BJ (cell line): ENCODE measurements at regions not wholly inside any gene's neighbourhood (a gene's known extent, or its start where the extent isn't known, plus 50 kb on each side); places are given as distances from the start of the nearest gene placed in this dataset.
"Not testable (repeated sequence)": the region's sequence is repeated elsewhere in the genome, so short reads cannot be mapped to it uniquely, and the experiment has no call there.

Source experiments
- CTCF ChIA-PET: fragments of 350-600 bp; formaldehyde crosslinking; extraction: SDS; loops from one replicate; lab custom pipeline; 2021; ENCODE audit warnings: antibody characterized with exemption, inconsistent platforms; lab: Yijun Ruan, JAX
- POLR2A ChIA-PET: fragments of 300-600 bp; sonication (Branson Sonifier 250); formaldehyde crosslinking; extraction: SDS; loops from one replicate; lab custom pipeline; 2021; ENCODE audit warnings: antibody characterized with exemption; lab: Charles Lee
- DNase-seq: peaks from one replicate; pipeline ENCODE4 v3.0.0-alpha.2; 2011; ENCODE audit warnings: low read depth
- H3K27me3 ChIP-seq: 2 replicates; pipeline ENCODE4 v1.6.0; 2011; ENCODE audit warnings: low read length; ENCODE audit not compliant: control insufficient read depth, insufficient read depth
- H3K36me3 ChIP-seq: 2 replicates; pipeline ENCODE4 v1.5.1; 2011; ENCODE audit warnings: low read length; ENCODE audit not compliant: control insufficient read depth, insufficient read depth
- H3K4me3 ChIP-seq: 2 replicates; pipeline ENCODE4 v1.5.1; 2011; ENCODE audit warnings: low read depth, mild to moderate bottlenecking, control low read depth, low read length
- TF ChIP-seq, protein P1 (sequence below): IDR thresholded peaks from 2 replicates; pipeline ENCODE4 v1.5.1; 2011; ENCODE audit warnings: low read depth, mild to moderate bottlenecking, control low read depth, inconsistent platforms, low read length, moderate library complexity; ENCODE audit not compliant: insufficient read depth

DNA sequence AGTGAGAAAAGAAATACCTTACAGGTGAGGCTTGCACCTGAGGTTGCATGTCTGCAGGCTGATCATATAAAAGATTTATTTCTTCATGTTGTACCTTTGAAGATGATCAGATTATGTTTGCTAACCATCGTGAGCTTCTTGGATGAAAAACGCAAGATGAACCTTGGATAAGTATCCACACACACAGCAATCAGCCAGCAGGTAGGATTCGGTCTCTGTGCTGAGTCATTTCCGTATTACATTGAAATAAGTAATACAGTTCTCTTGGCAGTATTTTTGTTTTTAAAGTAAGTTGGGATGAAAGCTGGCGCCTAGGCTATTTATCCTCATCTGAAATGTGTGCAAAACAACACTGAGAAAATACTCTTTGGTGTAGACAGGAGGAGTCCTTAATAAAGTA, 109.0 kb upstream of the PRKCQ start:
- Histone ChIP-seq H3K36me3 (no peaks in the 10 kb centered on the region), H3K27me3 (peaks cover 2% of the 10 kb centered on the region; the same call in 1 of the 2 replicates), H3K4me3 (no peak overlapping the region)
- ChIA-PET CTCF (interaction anchor here (1.3 kb wide), 1 partner anchor 11 kb away, joined by 5 read pairs; no protein-coding TSS in a partner anchor), POLR2A (no interaction called here)
- no peak for DNase-seq
- TF ChIP-seq, protein P1, sequence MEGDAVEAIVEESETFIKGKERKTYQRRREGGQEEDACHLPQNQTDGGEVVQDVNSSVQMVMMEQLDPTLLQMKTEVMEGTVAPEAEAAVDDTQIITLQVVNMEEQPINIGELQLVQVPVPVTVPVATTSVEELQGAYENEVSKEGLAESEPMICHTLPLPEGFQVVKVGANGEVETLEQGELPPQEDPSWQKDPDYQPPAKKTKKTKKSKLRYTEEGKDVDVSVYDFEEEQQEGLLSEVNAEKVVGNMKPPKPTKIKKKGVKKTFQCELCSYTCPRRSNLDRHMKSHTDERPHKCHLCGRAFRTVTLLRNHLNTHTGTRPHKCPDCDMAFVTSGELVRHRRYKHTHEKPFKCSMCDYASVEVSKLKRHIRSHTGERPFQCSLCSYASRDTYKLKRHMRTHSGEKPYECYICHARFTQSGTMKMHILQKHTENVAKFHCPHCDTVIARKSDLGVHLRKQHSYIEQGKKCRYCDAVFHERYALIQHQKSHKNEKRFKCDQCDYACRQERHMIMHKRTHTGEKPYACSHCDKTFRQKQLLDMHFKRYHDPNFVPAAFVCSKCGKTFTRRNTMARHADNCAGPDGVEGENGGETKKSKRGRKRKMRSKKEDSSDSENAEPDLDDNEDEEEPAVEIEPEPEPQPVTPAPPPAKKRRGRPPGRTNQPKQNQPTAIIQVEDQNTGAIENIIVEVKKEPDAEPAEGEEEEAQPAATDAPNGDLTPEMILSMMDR: no peak

DNA sequence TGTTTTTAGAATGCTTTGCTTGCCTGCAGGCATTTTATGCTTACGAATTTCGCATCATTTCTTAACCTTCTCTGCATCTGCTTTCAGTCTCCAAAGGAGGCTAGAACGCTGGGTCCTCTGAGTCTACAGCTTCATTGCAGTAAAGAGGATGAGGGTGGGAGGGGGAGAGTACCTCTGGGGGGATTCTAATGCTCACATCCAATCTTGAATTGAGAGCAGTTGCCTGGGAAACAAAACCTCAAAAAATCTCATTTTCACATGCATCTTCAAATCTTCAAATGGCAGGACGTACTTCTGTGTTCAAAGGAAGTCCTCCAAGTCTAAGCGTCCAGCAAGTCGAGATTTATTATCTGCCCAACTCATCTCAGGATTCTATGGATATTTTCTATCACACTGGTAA, 100.7 kb upstream of the PRKCQ start:
- POLR2A ChIA-PET: no interaction called here
- H3K36me3 ChIP-seq: no peaks in the 10 kb centered on the region
- CTCF ChIA-PET: no interaction called here

DNA sequence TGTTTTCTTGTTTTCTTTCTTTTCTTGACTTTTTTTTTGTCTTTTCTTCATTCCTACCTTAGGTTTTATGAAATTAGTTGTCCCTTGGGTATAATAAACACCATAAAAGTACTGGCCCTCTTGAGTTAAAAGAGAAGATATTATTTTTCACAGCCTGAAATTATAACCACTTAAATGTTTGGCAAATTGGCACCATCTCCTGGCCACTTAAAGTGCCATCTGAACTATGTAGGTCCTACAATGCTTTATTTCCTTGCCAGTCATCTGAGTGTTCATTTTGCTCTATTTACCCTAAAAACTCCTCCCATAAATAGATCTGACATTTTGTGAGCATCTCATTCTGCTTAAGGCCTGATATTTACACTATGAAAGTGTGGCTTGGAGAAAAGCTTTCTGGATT, 98.9 kb upstream of the PRKCQ start:
- H3K4me3 ChIP-seq: no peak overlapping the region
- POLR2A ChIA-PET: no interaction called here
- CTCF ChIA-PET: interaction anchor here (0.6 to 1.7 kb wide), 3 partner anchors 9 to 115 kb away, joined by 3 to 5 read pairs (median 3); no protein-coding TSS in a partner anchor
- DNase-seq: no peak
- TF ChIP-seq, protein P1: no peak
- no peaks in the 10 kb centered on the region for H3K27me3 ChIP-seq
- no peaks in the 10 kb centered on the region for H3K36me3 ChIP-seq

More for the DNA sequence above, 100.7 kb upstream of the PRKCQ start:
- DNase-seq: no peak
- Histone ChIP-seq H3K27me3 (no peaks in the 10 kb centered on the region), H3K4me3 (no peak overlapping the region)
- TF ChIP-seq, protein P1: no peak

DNA sequence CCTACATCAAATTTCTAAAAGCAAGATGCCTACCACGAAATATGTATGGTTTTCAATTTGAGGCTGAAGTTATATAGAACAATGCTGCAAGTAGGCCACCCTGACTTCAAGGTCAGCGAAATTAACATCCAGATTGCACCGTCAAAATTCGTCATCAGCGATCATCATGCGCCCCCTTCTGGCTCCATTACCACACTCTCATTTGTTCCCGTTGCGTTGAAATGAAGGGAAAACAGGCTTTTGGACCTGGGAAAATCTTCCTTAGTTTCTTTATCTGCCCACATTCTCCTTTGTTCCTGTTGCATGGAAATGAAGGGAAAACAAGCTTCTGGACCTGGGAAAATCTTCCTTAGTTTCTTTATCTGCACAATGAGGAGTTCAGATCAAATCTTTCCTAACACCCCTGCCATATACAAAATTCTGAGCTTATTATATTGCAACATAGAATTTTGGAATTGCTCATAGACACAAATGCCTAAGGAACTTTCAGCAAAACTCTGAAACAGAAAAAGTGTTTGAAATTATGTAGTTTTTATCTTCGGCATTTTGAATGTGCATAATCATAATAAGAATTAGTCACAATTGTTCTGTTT, 98.2 kb upstream of the PRKCQ start:
- Histone ChIP-seq H3K4me3 (no peak overlapping the region), H3K27me3 (no peaks in the 10 kb centered on the region), H3K36me3 (no peaks in the 10 kb centered on the region)
- no peak for DNase-seq
- CTCF ChIA-PET: interaction anchor here (1.0 to 1.7 kb wide), 3 partner anchors 8 to 11 kb away, joined by 3 to 5 read pairs (median 5); no protein-coding TSS in a partner anchor
- TF ChIP-seq, protein P1: peak; percentile 50
- POLR2A ChIA-PET: no interaction called here

DNA sequence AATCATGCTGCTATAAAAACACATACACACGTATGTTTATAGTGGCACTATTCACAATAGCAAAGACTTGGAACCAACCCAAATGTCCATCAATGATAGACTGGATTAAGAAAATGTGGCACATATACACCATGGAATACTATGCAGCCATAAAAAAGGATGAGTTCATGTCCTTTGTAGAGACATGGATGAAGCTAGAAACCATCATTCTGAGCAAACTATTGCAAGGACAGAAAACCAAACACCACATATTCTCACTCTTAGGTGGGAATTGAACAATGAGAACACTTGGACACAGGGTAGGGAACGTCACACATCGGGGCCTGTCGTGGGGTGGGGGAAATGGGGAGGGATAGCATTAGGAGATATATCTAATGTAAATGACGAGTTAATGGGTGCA, 97.1 kb upstream of the PRKCQ start:
- H3K4me3 ChIP-seq, H3K27me3 ChIP-seq, DNase-seq, H3K36me3 ChIP-seq, POLR2A ChIA-PET: not testable (repeated sequence)
- CTCF ChIA-PET: interaction anchor here (1.3 to 1.7 kb wide), 3 partner anchors 10 to 739 kb away, joined by 3 to 5 read pairs (median 5); no protein-coding TSS in a partner anchor

DNA sequence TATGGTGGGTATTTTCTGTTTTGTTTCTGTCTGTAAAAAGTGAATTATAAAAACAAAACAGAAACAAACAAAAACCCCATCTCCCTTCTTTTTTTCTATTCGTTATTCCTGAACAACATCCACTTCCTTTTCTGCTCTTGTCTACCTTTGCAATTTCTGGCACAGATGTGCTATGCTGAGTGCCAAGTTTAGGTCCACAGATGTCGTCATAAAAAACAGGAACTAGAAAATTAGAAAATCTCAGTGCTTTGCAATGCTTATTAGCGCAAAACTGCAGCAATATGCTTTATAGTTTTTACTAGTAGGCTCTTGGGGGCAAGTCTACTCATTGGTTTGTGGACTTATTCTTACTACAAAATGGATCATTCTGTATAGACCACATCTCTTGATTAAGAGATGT, 94.2 kb upstream of the PRKCQ start:
- ChIA-PET POLR2A (no interaction called here), CTCF (no interaction called here)
- TF ChIP-seq, protein P1: no peak
- H3K27me3 ChIP-seq: no peaks in the 10 kb centered on the region
- no peaks in the 10 kb centered on the region for H3K36me3 ChIP-seq
- H3K4me3 ChIP-seq: no peak overlapping the region
- DNase-seq: no peak
